Neural cell (in vitro differentiated cells): ENCODE measurements at regions not wholly inside any gene's neighbourhood (a gene's known extent, or its start where the extent isn't known, plus 50 kb on each side); places are given as distances from the start of the nearest gene placed in this dataset.

Experiments used
- CTCF ChIP-seq: fragments of 450-650 bp; IDR thresholded peaks from 2 replicates; pipeline ENCODE4 v1.5.1; 2014; ENCODE audit warnings: antibody characterized with exemption, mild to moderate bottlenecking, moderate library complexity; ENCODE audit not compliant: poor library complexity, severe bottlenecking
- POLR2AphosphoS5 ChIP-seq: IDR thresholded peaks from 2 replicates; pipeline ENCODE4 v1.6.1; 2012
- RAD21 ChIP-seq: fragments of 450-650 bp; conservative IDR thresholded peaks from 2 replicates; pipeline ENCODE4 v1.6.1; 2014; ENCODE audit warnings: antibody characterized with exemption, mild to moderate bottlenecking, moderate library complexity
- REST ChIP-seq: IDR thresholded peaks from 2 replicates; pipeline ENCODE4 v1.6.1; 2012; ENCODE audit warnings: borderline replicate concordance
- TAF1 ChIP-seq: IDR thresholded peaks from 2 replicates; pipeline ENCODE4 v1.6.1; 2012; ENCODE audit warnings: low read depth

- TF ChIP-seq CTCF (no peak), REST (no peak), RAD21 (no peak), POLR2AphosphoS5 (no peak), TAF1 (no peak)
These were observed 623.0 kb upstream of the CHORDC1 start for GRCh38 chr11:90845799-90846198.
